Activated B cell treated with CpG ODN at 0.5 μM for 24 hours (primary cell): ENCODE measurements at regions not wholly inside any gene's neighbourhood (a gene's known extent, or its start where the extent isn't known, plus 50 kb on each side); places are given as distances from the start of the nearest gene placed in this dataset.

ENCODE experiments used
- ATAC-seq: fragments of 200-7000 bp; cut with Tn5 transposase; one replicate; pipeline ENCODE4 v1.10.0; 2021; ENCODE audit warnings: low read depth, mild to moderate bottlenecking, moderate library complexity
- CTCF ChIA-PET: fragments of 350-600 bp; sonication (Branson Sonifier 250); formaldehyde crosslinking; loops from one replicate; lab custom pipeline; 2021; ENCODE audit warnings: antibody characterized with exemption; lab: Charles Lee
- POLR2A ChIA-PET: fragments of 350-600 bp; sonication (Branson Sonifier 250); formaldehyde crosslinking; loops from one replicate; lab custom pipeline; 2021; ENCODE audit warnings: antibody characterized with exemption; lab: Charles Lee
- DNase-seq: peaks from one replicate; pipeline ENCODE4 v3.0.0; 2022
- H3K27ac Mint-ChIP-seq: one replicate; pipeline ENCODE4 v1.8.0; 2020; ENCODE audit warnings: mixed read lengths
- H3K27me3 Mint-ChIP-seq: one replicate; pipeline ENCODE4 v1.8.0; 2021; ENCODE audit warnings: mixed read lengths
- H3K36me3 Mint-ChIP-seq: one replicate; pipeline ENCODE4 v1.8.0; 2021; ENCODE audit warnings: low read depth, mixed read lengths
- H3K4me1 Mint-ChIP-seq: one replicate; pipeline ENCODE4 v1.8.0; 2021; ENCODE audit warnings: mixed read lengths
- H3K4me3 Mint-ChIP-seq: one replicate; pipeline ENCODE4 v1.8.0; 2020; ENCODE audit warnings: mild to moderate bottlenecking, mixed read lengths
- H3K9me3 Mint-ChIP-seq: one replicate; pipeline ENCODE4 v1.8.0; 2020; ENCODE audit warnings: mixed read lengths
- CTCF ChIP-seq: fragments of 200-600 bp; IDR thresholded peaks from one replicate; pipeline ENCODE4 v1.8.0; 2022; ENCODE audit warnings: antibody characterized with exemption, mild to moderate bottlenecking
- intact Hi-C: fragments of 100-400 bp; cut with micrococcal nuclease; formaldehyde crosslinking; loops from one replicate; pipeline ENCODE4 v1.15.1; 2024

GRCh38 chr17:70683936-70684335, 514.6 kb downstream of the KCNJ2 start:
- ATAC-seq (no peak), DNase-seq (no peak)
- no peak for TF ChIP-seq CTCF
- POLR2A ChIA-PET: no interaction called here
- no peak overlapping the region for H3K27ac Mint-ChIP-seq
- no peaks in the 10 kb centered on the region for H3K4me1 Mint-ChIP-seq
- H3K9me3 Mint-ChIP-seq: no peaks in the 10 kb centered on the region
- intact Hi-C loops: no loop called here
- H3K27me3 Mint-ChIP-seq: no peaks in the 10 kb centered on the region
- H3K36me3 Mint-ChIP-seq: no peaks in the 10 kb centered on the region
- CTCF ChIA-PET: no interaction called here
- no peak overlapping the region for H3K4me3 Mint-ChIP-seq

GRCh38 chr17:70687421-70687820, 518.1 kb downstream of the KCNJ2 start:
- Mint-ChIP-seq H3K27ac (no peak overlapping the region), H3K36me3 (no peaks in the 10 kb centered on the region), H3K4me3 (no peak overlapping the region), H3K4me1 (no peaks in the 10 kb centered on the region), H3K27me3 (no peaks in the 10 kb centered on the region), H3K9me3 (no peaks in the 10 kb centered on the region)
- DNase-seq: no peak
- intact Hi-C loops: no loop called here
- ATAC-seq: no peak
- TF ChIP-seq CTCF: no peak
- CTCF ChIA-PET: no interaction called here
- POLR2A ChIA-PET: no interaction called here

GRCh38 chr17:70691150-70691549, 521.8 kb downstream of the KCNJ2 start:
- intact Hi-C loops: no loop called here
- Mint-ChIP-seq H3K36me3 (no peaks in the 10 kb centered on the region), H3K4me3 (no peak overlapping the region), H3K9me3 (peaks cover 3% of the 10 kb centered on the region), H3K27me3 (no peaks in the 10 kb centered on the region), H3K27ac (no peak overlapping the region), H3K4me1 (no peaks in the 10 kb centered on the region)
- ATAC-seq (no peak), DNase-seq (no peak)
- no peak for TF ChIP-seq CTCF
- ChIA-PET CTCF (no interaction called here), POLR2A (no interaction called here)

GRCh38 chr17:70699408-70699807, 530.1 kb downstream of the KCNJ2 start:
- H3K4me1 Mint-ChIP-seq: no peaks in the 10 kb centered on the region
- intact Hi-C loops: no loop called here
- no peaks in the 10 kb centered on the region for H3K27me3 Mint-ChIP-seq
- no peak for TF ChIP-seq CTCF
- no peaks in the 10 kb centered on the region for H3K36me3 Mint-ChIP-seq
- H3K4me3 Mint-ChIP-seq: no peak overlapping the region
- H3K27ac Mint-ChIP-seq: no peak overlapping the region
- H3K9me3 Mint-ChIP-seq: no peaks in the 10 kb centered on the region
- DNase-seq: no peak
- ATAC-seq: no peak
- ChIA-PET POLR2A (no interaction called here), CTCF (no interaction called here)

GRCh38 chr17:70702683-70703255, 533.4 kb downstream of the KCNJ2 start:
- TF ChIP-seq CTCF: no peak
- H3K9me3 Mint-ChIP-seq: no peaks in the 10 kb centered on the region
- H3K36me3 Mint-ChIP-seq: no peaks in the 10 kb centered on the region
- ATAC-seq: no peak
- ChIA-PET POLR2A (no interaction called here), CTCF (no interaction called here)
- intact Hi-C loops: no loop called here
- H3K4me1 Mint-ChIP-seq: no peaks in the 10 kb centered on the region
- no peak for DNase-seq
- no peak overlapping the region for H3K4me3 Mint-ChIP-seq
- H3K27ac Mint-ChIP-seq: no peak overlapping the region
- H3K27me3 Mint-ChIP-seq: no peaks in the 10 kb centered on the region
